WERI-Rb-1 (cell line): ENCODE measurements at regions not wholly inside any gene's neighbourhood (a gene's known extent, or its start where the extent isn't known, plus 50 kb on each side); places are given as distances from the start of the nearest gene placed in this dataset.

Source experiments
- DNase-seq: peaks from one replicate; pipeline ENCODE4 v3.0.0-alpha.2; 2020
- H3K27ac ChIP-seq: fragments of 250-450 bp; sonication (Bioruptor Pico); 2 replicates; pipeline ENCODE4 v1.5.1; 2020; ENCODE audit warnings: mild to moderate bottlenecking, moderate library complexity
- H3K27me3 ChIP-seq: fragments of 250-450 bp; sonication (Bioruptor Pico); 2 replicates; pipeline ENCODE4 v1.5.1; 2021; ENCODE audit warnings: mild to moderate bottlenecking, low read depth, moderate library complexity; ENCODE audit not compliant: insufficient read depth, severe bottlenecking
- H3K36me3 ChIP-seq: fragments of 250-450 bp; sonication (Bioruptor Pico); 2 replicates; pipeline ENCODE4 v1.5.1; 2020; ENCODE audit warnings: mild to moderate bottlenecking, moderate library complexity
- H3K4me3 ChIP-seq: 2 replicates; pipeline ENCODE4 v1.5.1; 2011; ENCODE audit warnings: low read depth, mild to moderate bottlenecking, control low read depth, low read length
- H3K9me3 ChIP-seq: fragments of 250-450 bp; sonication (Bioruptor Pico); 2 replicates; pipeline ENCODE4 v1.5.1; 2021; ENCODE audit warnings: mild to moderate bottlenecking, moderate library complexity; ENCODE audit not compliant: severe bottlenecking
- CTCF ChIP-seq: IDR thresholded peaks from 2 replicates; pipeline ENCODE4 v1.5.1; 2011; ENCODE audit warnings: low read depth, mild to moderate bottlenecking, control low read depth, inconsistent platforms, low read length

GRCh38 chr1:234772345-234773147, 162.6 kb upstream of the IRF2BP2 start:
- H3K27ac ChIP-seq, result peak overlapping the region; percentile 28; the same call in 1 of the 2 replicates
- H3K4me3 ChIP-seq, result no peak overlapping the region

DNA sequence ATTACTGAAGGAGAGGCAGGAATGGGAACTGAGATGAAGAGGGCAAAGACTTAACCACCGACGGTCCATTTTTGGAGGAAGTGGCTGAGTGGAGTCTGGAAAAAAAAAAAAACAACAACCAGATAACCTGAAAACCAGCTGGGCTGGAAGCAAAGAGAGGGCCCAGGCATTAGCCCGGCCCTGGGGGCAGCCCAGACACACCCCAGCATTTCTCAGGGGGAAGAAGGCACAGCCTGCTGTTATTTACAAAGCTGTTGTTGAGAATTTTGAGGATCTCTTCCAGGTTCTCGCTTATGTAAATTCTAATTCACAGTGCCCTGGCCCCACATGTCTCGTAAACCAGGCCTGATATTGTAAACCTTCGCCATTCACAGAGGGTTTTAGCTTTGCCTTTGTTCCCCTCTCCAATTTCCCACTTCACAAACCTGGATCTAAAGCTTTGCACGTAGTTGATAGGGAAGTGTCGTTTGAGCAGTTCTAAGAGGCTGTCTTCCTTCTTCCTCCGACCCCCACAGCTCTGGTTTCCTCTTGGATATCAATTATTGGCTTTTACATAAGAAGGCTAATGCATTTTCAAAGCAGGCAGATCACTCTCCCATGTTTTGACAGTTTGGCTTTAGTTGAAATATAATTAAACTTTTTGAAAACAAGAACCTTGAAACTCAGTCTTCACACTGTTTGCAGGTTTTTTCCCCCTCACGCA, 161.8 kb upstream of the IRF2BP2 start:
- Histone ChIP-seq H3K4me3 (no peak overlapping the region), H3K27ac (no peak overlapping the region), H3K9me3 (peaks cover 4% of the 10 kb centered on the region), H3K36me3 (no peaks in the 10 kb centered on the region), H3K27me3 (peaks cover 4% of the 10 kb centered on the region)
- no peak for TF ChIP-seq CTCF
- peak; percentile 3 for DNase-seq

More at GRCh38 chr1:234772345-234773147, 162.6 kb upstream of the IRF2BP2 start:
- Histone ChIP-seq H3K27me3 (peaks cover 12% of the 10 kb centered on the region), H3K9me3 (peaks cover 4% of the 10 kb centered on the region), H3K36me3 (no peaks in the 10 kb centered on the region)
- DNase-seq, result peak; percentile 73
- TF ChIP-seq CTCF, result no peak

DNA sequence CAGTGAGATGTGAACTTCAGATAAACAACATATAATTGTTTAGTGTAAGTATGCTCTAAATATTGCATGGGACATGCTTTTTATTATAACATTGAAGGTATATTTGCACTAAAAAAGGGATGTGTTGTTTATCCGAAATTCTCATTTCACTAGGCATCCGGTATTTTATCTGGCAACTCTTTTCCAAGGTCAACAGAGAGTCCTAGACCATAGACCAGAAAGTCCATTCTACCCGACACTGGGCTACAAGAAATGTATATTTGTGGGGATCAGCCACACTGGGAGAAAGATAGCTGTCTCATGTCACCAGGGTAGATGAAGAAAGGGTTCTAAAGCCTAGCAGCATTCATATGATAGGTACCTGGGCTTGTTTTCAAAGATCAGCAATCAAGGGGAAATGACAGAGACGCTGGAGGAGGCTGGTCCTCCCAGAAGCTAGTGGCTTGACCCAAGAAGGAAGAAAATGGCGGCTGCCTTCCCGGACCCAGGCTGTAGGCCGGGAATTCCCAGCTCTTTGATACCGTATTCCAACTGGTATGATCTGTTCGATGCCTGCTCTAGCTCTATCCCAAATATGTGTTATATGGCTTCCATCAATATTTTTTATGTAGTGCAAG, 161.1 kb upstream of the IRF2BP2 start:
- H3K36me3 ChIP-seq, result no peaks in the 10 kb centered on the region
- H3K4me3 ChIP-seq, result no peak overlapping the region
- no peak overlapping the region for H3K27ac ChIP-seq
- no peak for DNase-seq
- no peak for TF ChIP-seq CTCF
- no peaks in the 10 kb centered on the region for H3K27me3 ChIP-seq
- peaks cover 4% of the 10 kb centered on the region for H3K9me3 ChIP-seq

DNA sequence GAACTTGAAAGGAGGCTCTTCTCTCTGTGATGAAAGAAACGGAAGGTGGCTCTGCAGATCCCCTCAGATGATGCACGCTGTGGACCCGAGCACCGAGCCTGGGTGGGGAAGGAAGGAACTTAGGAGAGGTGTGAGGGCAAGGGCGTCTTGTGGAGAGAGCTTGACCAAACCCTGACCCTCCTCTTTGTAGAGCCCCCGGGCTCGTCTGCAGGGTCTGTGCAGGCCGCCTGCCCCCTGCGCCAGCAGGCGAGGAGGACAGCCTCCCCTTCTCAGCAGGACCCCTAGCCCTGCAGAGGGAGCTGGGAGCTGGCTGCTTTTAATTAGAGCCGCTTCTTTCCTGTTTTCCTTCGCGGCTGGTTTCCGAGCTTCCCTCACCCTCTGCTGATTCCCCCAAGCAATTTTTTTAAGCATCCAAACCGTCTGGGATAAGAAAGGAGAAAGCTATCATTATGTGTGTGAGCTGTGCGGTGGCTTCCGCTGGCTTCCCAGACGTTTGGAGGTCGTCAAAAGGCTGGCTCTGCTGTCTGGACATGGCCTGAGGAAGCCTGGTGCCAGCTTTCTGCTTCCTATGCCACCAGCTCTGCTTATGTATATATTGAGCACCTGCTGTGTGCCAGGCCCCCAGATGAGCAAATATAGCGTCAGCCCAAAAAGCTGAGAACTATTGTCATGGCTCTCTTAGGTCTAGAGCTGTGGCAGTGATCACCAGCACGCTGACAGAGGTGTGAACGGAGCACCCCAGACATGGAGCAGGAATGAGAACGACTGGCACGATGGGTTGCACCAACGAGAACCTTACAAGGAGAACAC, 160.2 kb upstream of the IRF2BP2 start:
- TF ChIP-seq CTCF, result no peak
- no peak overlapping the region for H3K27ac ChIP-seq

DNA sequence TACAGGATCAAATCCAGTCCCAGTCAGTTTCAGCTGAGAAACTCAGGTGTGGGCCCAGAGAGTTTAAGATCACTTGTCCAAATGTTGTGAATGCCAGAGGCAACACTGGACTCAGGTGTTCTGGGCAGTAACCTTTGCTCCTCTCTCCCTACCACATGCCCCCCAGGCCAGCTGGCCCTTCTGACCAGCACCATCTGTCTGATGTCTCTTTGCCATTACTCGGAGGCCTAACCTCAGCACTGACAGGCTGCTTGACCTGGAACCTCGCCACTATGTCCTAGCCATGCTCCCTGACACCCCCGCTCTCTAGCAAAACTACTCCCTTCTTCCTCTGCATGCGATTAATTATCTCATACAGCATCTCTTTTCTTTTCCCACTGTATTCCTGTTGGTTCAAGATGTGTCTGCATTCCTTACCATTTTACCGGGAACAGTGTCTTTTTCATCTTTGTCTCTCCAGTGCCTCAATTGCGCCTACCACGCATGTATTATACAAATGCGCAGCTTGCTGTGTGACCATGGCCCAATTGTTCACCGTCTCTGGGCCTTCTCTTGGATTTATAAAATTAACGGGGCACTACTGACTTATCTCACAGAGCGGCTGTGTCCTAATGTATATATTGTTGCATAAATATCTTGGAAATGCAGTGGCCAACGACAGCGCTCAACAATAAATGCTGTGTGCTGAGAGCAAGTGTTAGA, 159.5 kb upstream of the IRF2BP2 start:
- no peak overlapping the region for H3K27ac ChIP-seq
- no peak for TF ChIP-seq CTCF

More for the DNA sequence above, 160.2 kb upstream of the IRF2BP2 start:
- Histone ChIP-seq H3K4me3 (no peak overlapping the region), H3K36me3 (no peaks in the 10 kb centered on the region), H3K9me3 (peaks cover 4% of the 10 kb centered on the region), H3K27me3 (no peaks in the 10 kb centered on the region)
- peak; percentile 12 for DNase-seq

More for the DNA sequence above, 159.5 kb upstream of the IRF2BP2 start:
- no peaks in the 10 kb centered on the region for H3K36me3 ChIP-seq
- peak; percentile 33 for DNase-seq
- H3K4me3 ChIP-seq, result no peak overlapping the region
- no peaks in the 10 kb centered on the region for H3K27me3 ChIP-seq
- peaks cover 4% of the 10 kb centered on the region for H3K9me3 ChIP-seq
